HG03064 (cell line): ENCODE measurements at regions not wholly inside any gene's neighbourhood (a gene's known extent, or its start where the extent isn't known, plus 50 kb on each side); places are given as distances from the start of the nearest gene placed in this dataset.

ENCODE experiments used
- ATAC-seq: cut with Tn5 transposase; IDR thresholded peaks from one replicate; pipeline ENCODE4 v1.9.1; 2021; ENCODE audit warnings: low read depth; ENCODE audit not compliant: unreplicated experiment

DNA sequence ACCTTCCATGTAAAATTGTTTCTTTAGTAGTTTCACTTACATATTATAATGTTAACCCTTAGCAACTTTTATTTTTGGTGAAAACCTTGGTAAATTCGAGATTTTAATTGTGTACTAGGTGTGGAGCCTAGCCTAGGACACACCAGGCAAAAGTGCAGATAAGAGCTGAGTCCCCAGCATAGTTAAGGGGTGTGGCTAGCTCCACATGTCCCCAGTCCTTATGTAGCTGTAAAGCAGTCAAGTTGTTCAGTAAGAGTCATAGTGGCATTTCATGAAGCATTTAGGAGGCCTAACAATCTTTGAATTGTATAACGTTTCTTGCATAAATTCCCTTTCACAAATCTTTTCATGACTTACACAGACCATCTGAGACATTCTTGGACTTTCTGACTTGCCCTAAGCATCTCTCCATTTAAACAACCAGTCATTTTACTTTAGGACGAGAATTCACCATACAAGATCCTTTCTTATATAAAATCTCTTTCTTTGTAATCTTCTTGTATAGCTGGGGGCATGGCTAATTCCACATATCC, 53.8 kb upstream of the INHBA start:
- no peak for ATAC-seq

DNA sequence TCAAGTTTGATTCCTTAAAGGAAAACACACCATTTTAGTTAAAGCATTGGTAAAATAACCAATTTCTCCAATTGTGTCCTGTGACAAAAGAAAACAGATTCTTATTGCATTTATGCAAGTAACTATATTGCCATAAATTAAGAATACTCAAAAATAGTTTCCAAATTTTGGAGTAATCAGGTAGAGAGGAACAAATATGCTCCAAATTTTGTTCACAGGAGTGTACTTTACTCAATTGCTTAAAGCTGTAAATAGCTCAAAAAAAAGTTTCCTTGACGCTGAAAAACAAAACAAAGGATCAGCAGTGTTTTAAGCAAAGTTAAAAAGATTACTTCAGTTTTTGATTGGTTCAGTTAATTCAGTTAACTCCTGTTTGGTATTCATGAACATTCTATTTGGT, 52.2 kb upstream of the INHBA start:
- ATAC-seq: no peak

DNA sequence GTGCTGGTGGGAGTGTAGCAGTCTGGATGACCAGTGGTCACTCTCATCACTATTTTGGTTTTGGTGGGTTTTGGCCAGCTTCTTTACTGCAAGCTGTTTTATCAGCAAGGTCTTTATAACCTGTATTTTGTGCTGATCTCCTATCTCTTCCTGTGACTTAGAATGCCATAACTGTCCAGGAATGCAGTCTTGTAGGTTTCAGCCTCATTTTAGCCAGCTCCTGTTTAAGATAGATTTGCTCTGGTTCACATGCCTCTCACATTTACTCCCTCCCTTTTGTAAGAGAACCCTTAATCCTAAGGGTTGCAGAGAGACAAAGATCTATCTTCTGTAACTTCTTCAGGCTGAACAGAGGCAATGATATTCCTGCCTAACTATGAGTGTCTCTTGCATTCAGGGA, 51.2 kb upstream of the INHBA start:
- no peak for ATAC-seq
